GM12878 (cell line): ENCODE measurements at regions not wholly inside any gene's neighbourhood (a gene's known extent, or its start where the extent isn't known, plus 50 kb on each side); places are given as distances from the start of the nearest gene placed in this dataset.

Experiments
- ASH2L ChIP-seq: fragments of 300-600, 200-600 bp; sonication (generic); IDR thresholded peaks from 2 replicates; pipeline ENCODE4 v1.6.1; 2017; ENCODE audit warnings: low read depth, mild to moderate bottlenecking, borderline replicate concordance
- CTCF ChIP-seq, 3 experiments: IDR thresholded peaks in 2 of 3; conservative IDR thresholded peaks in 1 of 3; 2 replicates each; pipeline ENCODE4 v1.5.1; 2011; ENCODE audit warnings: low read depth in 3 of 3, low read length in 3 of 3, mild to moderate bottlenecking in 3 of 3, control low read depth in 2 of 3, moderate library complexity in 2 of 3, inconsistent platforms in 1 of 3, mixed read lengths in 1 of 3; ENCODE audit not compliant: control insufficient read depth in 2 of 3, insufficient read depth in 1 of 3; ENCODE audit errors: extremely low read depth in 1 of 3
- EP300 ChIP-seq, 2 experiments: fragments of 150-350 bp in 1 of 2; IDR thresholded peaks; 2 replicates each; pipeline ENCODE4 v1.6.1; 2011 to 2012; ENCODE audit warnings: low read depth in 2 of 2, low read length in 2 of 2, borderline replicate concordance in 1 of 2, improper control_type of control experiment in 1 of 2, inconsistent platforms in 1 of 2; ENCODE audit not compliant: control insufficient read depth in 1 of 2
- EZH2 ChIP-seq: IDR thresholded peaks from 2 replicates; pipeline ENCODE4 v1.6.1; 2012; ENCODE audit warnings: low read depth, mild to moderate bottlenecking, control low read depth, inconsistent platforms, low read length, borderline replicate concordance; ENCODE audit not compliant: control insufficient read depth
- JUND ChIP-seq: IDR thresholded peaks from 2 replicates; pipeline ENCODE4 v1.6.1; 2012; ENCODE audit warnings: low read depth, mild to moderate bottlenecking, low read length, improper control_type of control experiment, moderate library complexity
- MEF2A ChIP-seq: IDR thresholded peaks from 2 replicates; pipeline ENCODE4 v1.6.1; 2011; ENCODE audit warnings: low read depth, mild to moderate bottlenecking, low read length, moderate library complexity; ENCODE audit not compliant: insufficient read depth
- NR2C1 ChIP-seq: fragments of 450-650 bp; IDR thresholded peaks from 2 replicates; pipeline ENCODE4 v1.6.1; 2017; ENCODE audit warnings: antibody characterized with exemption, mild to moderate bottlenecking, moderate library complexity
- POLR2AphosphoS5 ChIP-seq: IDR thresholded peaks from 2 replicates; pipeline ENCODE4 v1.6.1; 2011; ENCODE audit warnings: mild to moderate bottlenecking, low read length, inconsistent platforms
- RAD21 ChIP-seq: IDR thresholded peaks from 2 replicates; pipeline ENCODE4 v1.6.1; 2011; ENCODE audit warnings: mild to moderate bottlenecking, low read depth, low read length, moderate library complexity; ENCODE audit not compliant: insufficient read depth
- RFX5 ChIP-seq: IDR thresholded peaks from 2 replicates; pipeline ENCODE4 v1.6.1; 2011; ENCODE audit warnings: low read depth, low read length, improper control_type of control experiment
- TF ChIP-seq, protein P1 (sequence below): IDR thresholded peaks from 2 replicates; pipeline ENCODE4 v1.6.1; 2012; ENCODE audit warnings: low read depth, low read length, improper control_type of control experiment
- TF ChIP-seq, protein P2 (sequence below): fragments of 450-650 bp; conservative IDR thresholded peaks from 2 replicates; pipeline ENCODE4 v1.6.1; 2017; ENCODE audit warnings: mild to moderate bottlenecking, moderate library complexity

DNA sequence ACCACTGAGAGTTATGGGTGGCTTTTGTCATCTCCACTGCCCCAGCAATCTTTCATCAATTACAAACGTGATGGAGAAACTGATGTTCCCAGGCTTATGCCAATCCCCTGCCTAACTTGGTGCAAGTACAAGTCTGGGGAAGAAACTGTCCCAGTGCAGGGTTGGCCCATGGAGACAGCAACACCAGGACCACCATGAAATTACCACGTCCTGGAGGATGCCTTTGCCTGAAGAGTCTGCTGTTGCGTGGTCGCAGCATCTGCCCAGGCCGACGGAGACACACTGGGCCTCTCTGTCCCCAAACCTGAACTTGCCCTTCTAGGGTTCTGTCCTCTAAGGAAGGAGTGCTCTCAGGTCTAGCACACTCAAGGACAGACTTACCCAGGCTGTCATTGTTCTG, 496.8 kb upstream of the RAB6C start:
- no peak for TF ChIP-seq CTCF (IDR thresholded peaks at IDR 0.05 in 2 of 3, conservative IDR thresholded peaks at IDR 0.05 in 1 of 3; ENCODE audit: control insufficient read depth in 2 of 3, extremely low read depth in 1 of 3, insufficient read depth in 1 of 3, low read depth in 3 of 3, low read length in 3 of 3)
- TF ChIP-seq EP300 (IDR thresholded peaks at IDR 0.05; ENCODE audit: borderline replicate concordance in 1 of 2, control insufficient read depth in 1 of 2, low read depth in 2 of 2, low read length in 2 of 2): no peak
- TF ChIP-seq POLR2AphosphoS5: no peak
- TF ChIP-seq RFX5: no peak
- TF ChIP-seq RAD21: no peak
- no peak for TF ChIP-seq NR2C1
- no peak for TF ChIP-seq EZH2
- TF ChIP-seq JUND: no peak
- TF ChIP-seq, protein P1, sequence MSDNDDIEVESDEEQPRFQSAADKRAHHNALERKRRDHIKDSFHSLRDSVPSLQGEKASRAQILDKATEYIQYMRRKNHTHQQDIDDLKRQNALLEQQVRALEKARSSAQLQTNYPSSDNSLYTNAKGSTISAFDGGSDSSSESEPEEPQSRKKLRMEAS: no peak
- no peak for TF ChIP-seq MEF2A
- TF ChIP-seq ASH2L: no peak
- TF ChIP-seq, protein P2, sequence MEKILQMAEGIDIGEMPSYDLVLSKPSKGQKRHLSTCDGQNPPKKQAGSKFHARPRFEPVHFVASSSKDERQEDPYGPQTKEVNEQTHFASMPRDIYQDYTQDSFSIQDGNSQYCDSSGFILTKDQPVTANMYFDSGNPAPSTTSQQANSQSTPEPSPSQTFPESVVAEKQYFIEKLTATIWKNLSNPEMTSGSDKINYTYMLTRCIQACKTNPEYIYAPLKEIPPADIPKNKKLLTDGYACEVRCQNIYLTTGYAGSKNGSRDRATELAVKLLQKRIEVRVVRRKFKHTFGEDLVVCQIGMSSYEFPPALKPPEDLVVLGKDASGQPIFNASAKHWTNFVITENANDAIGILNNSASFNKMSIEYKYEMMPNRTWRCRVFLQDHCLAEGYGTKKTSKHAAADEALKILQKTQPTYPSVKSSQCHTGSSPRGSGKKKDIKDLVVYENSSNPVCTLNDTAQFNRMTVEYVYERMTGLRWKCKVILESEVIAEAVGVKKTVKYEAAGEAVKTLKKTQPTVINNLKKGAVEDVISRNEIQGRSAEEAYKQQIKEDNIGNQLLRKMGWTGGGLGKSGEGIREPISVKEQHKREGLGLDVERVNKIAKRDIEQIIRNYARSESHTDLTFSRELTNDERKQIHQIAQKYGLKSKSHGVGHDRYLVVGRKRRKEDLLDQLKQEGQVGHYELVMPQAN: no peak
